HT-29 (cell line): ENCODE measurements at regions not wholly inside any gene's neighbourhood (a gene's known extent, or its start where the extent isn't known, plus 50 kb on each side); places are given as distances from the start of the nearest gene placed in this dataset.

ENCODE experiments used
- DNase-seq: peaks from one replicate; pipeline ENCODE4 v3.0.0-alpha.2; 2015; ENCODE audit warnings: low spot score

DNA sequence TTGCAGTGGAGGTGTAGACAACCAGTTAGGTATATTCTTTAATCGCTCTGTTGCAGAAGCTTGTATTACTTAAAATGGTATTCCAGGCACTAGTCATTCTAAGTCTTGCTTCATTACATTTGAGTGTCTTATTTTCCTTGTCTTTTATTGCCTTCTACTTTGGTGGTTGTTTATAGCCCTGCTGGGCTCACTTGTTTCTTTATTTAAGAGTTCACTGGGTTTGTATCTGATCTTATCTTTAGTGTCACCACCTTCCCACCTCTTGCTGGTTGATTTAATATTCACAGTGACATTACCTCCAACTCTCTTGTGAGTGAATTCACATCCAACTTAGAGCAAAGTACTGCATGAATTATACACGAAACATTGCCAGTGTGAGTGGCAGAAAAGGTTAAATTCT, 83.6 kb upstream of the BNC2 start:
- DNase-seq, result no peak

DNA sequence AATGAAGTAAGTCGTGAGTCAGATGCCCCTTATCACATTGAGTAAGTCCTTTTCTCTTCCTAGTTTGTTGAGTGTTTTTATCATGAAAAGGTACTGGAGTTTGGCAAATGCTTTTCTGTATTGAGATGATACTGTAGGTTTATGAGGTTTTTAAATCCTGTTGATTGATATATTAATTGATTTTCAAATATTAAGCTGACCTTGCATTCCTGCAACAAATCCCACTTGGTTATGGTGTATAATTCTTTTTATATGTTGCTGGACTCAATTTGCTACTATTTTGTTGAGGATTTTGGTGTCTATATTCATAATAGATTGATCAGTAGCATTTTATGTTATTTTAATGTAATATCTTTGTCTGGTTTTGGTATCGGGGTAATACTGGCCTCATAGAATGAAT, 81.0 kb upstream of the BNC2 start:
- DNase-seq, result no peak

DNA sequence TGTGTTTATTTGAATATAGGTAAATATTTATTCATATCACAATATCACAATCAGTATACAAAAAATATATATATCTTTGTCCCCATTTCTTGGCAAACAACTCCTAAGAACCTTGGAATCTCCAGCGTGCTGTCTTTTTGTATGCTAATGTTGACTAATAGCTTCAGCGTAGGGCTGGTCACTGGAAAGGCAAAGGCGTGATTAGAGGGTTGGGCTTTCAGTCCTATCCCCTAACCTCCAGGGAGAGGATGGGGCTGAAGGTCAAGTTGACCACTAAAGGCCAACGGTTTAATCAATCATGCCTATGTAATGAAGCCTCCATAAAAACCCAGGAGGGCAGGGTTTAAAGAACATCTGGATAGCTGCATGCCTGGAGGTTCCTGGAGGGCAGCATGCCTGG, 79.6 kb upstream of the BNC2 start:
- no peak for DNase-seq

DNA sequence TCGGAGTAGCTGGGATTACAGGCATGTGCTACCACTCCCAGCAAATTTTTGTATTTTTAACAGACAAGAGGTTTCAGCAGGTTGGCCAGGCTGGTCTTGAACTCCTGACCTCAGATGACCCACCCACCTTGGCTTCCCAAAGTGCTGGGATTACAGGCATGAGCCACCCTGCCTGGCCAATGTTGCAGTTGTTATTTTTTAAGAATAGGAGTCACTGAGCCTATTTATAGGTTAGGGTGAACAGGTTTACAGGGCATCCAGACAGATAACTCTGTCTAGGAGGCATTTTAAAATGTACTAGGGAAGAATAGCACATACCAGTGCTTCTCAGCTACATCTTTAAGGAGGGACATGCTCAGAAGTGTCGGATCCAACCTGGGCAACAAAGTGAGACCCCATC, 60.1 kb upstream of the BNC2 start:
- DNase-seq, result no peak

DNA sequence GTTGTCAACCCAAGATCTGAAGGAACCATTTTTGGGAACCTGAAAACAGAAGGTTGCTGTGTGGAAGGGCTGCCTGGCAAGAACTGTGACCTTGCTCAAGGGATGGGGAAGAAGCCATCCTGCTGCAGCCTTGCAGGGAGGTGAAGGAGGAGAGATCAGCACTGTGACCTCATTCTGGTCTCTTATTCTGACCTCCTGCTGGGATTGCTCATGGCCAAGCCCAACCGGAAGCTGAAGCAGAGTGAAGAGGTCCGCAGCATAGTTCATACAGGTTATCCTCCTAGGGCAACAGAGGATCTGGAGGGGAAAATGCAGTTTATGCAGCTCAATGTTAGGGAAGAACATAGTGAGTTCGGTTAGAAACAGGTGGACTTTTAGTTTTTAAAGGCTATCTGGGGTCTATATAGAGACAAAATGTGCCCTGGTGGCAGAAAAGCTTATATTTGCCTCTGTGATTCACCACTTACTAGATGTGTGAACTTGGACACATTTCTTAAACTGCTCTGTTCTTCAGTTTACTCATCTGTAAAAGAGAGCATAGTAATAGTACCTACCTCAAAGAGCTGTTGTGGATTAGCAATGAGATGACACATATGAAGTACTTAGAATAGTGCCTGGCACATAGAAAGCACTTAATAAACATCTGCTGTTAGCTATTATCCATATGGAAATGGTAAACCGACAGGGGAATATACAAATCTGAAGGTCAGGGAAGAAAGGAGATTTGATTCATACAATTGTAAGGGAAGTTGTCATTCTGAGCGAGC, 57.9 kb upstream of the BNC2 start:
- no peak for DNase-seq

DNA sequence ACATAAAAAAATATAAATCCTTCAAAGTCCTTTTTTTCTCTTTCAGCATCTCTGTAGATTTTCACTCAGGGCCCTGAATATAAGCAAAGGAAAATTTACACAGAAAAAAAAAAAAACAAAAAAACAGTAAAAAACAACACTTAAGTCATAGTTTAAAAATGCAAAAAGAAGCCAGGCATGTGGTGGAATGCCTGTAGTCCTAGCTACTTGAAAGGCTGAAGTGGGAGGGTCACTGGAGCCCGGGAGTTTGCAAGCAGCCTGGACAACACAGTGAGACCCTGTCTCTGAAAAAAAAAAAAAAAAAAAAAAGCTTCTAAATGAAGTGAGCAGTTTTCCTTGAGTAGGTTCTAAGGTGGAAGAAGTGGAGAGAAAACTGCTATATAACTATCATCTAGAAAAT, 55.0 kb upstream of the BNC2 start:
- no peak for DNase-seq

DNA sequence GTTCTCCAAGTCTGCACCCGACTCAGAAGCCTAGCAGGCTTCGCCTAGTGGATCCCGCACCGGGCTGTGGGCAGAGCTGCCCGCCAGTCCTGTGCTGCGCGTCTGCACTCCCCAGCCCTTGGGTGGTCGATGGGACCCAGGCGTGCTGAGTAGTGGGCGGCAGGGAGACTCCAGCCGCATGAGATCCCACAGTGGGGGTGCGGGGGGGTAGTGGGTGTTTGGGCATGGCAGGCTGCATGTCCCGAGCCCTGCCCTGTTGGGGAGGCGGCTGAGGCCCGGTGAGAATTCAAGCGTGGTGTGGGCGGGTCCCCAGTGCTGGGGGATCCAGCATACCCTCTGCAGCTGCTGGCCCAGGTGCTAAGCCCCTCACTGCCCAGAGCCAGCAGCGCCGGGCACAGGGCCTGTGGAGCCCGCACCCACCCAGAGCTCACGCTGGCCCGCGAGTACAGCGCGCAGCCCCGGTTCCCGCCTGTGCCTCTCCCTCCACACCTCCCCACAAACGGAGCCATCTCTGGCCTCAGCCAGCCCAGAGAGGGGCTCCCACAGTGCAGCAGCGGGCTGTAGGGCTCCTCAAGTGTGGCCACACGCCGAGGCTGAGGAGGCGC, 53.9 kb upstream of the BNC2 start:
- DNase-seq, result no peak

DNA sequence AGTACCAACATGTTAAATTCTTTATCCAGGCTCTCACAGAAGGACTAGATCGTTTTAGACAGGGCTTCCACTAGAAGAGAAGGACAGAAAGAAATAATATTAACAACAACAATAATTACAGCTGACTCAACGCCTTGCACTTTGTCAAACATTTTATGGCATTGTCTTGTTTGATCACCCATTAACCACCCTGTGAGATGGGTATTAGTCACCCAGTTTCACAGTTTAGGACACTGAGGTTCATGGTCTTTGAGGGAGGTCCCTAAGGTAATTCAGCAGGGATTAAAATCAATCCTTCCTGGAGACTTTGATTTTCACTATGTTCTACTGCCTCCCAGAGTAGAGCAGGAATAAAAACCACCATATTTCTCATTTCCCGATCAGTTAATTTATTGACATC, 51.4 kb upstream of the BNC2 start:
- DNase-seq, result no peak
